IMR-90 (cell line): ENCODE measurements at regions not wholly inside any gene's neighbourhood (a gene's known extent, or its start where the extent isn't known, plus 50 kb on each side); places are given as distances from the start of the nearest gene placed in this dataset.

Experiments
- ATAC-seq: fragments of 200-7000 bp; cut with Tn5 transposase; 2 replicates; pipeline ENCODE4 v1.9.1; 2020; ENCODE audit warnings: low read depth, mild to moderate bottlenecking, moderate library complexity
- BruUV-seq: library from RNA; stranded (reverse); fragments of 400-500 nt; replicated peaks from 2 replicates; lab custom pipeline; 2021; lab: Mats Ljungman, UMichigan
- CTCF ChIA-PET: fragments of 300-600 bp; formaldehyde crosslinking; extraction: SDS; loops from one replicate; lab custom pipeline; 2021; ENCODE audit warnings: antibody characterized with exemption; lab: Yijun Ruan, JAX
- POLR2A ChIA-PET: fragments of 300-600 bp; sonication (Branson Sonifier 250); formaldehyde crosslinking; loops from one replicate; lab custom pipeline; 2022; ENCODE audit warnings: antibody characterized with exemption; ENCODE audit not compliant: unreplicated experiment; lab: Charles Lee
- DNase-seq: peaks from one replicate; pipeline ENCODE4 v3.0.0; 2013
- H2AFZ ChIP-seq: replicated peaks from 2 replicates; pipeline ENCODE3; 2013; ENCODE audit warnings: low read length, mild to moderate bottlenecking; ENCODE audit not compliant: poor library complexity
- H2AK5ac ChIP-seq: 2 replicates; pipeline ENCODE4 v1.6.1; 2013; ENCODE audit warnings: low read depth, low read length, inconsistent platforms
- H2AK9ac ChIP-seq: replicated peaks from 2 replicates; pipeline ENCODE3; 2013; ENCODE audit warnings: mild to moderate bottlenecking, low read depth, low read length, moderate library complexity; ENCODE audit not compliant: poor library complexity
- H2BK120ac ChIP-seq: 2 replicates; pipeline ENCODE4 v1.6.1; 2013; ENCODE audit warnings: low read depth, low read length, inconsistent platforms
- H2BK15ac ChIP-seq: 3 replicates; pipeline ENCODE4 v1.6.1; 2013; ENCODE audit warnings: low read depth, low read length, inconsistent platforms
- H2BK20ac ChIP-seq: 2 replicates; pipeline ENCODE4 v1.6.1; 2013; ENCODE audit warnings: low read depth, mild to moderate bottlenecking, inconsistent platforms, low read length, moderate library complexity
- H2BK5ac ChIP-seq: 2 replicates; pipeline ENCODE4 v1.6.1; 2013; ENCODE audit warnings: mild to moderate bottlenecking, low read depth, low read length, inconsistent platforms; ENCODE audit not compliant: poor library complexity, severe bottlenecking
- H3K14ac ChIP-seq: replicated peaks from 2 replicates; pipeline ENCODE4 v1.6.1; 2013; ENCODE audit warnings: low read depth, low read length, inconsistent platforms
- H3K18ac ChIP-seq: 2 replicates; pipeline ENCODE4 v1.6.1; 2013; ENCODE audit warnings: low read depth, low read length, control low read depth
- H3K23ac ChIP-seq: 2 replicates; pipeline ENCODE4 v1.6.1; 2013; ENCODE audit warnings: low read depth, low read length, inconsistent platforms
- H3K27ac ChIP-seq: 2 replicates; pipeline ENCODE4 v1.5.1; 2013; ENCODE audit warnings: mild to moderate bottlenecking, control low read depth, low read length; ENCODE audit not compliant: insufficient read depth
- H3K27me3 ChIP-seq: 2 replicates; pipeline ENCODE4 v1.6.1; 2013; ENCODE audit warnings: low read length; ENCODE audit not compliant: control insufficient read depth, insufficient read depth
- H3K36me3 ChIP-seq: 2 replicates; pipeline ENCODE4 v1.6.1; 2013; ENCODE audit warnings: low read length, mixed read lengths; ENCODE audit not compliant: control insufficient read depth, insufficient read depth
- H3K4ac ChIP-seq: 2 replicates; pipeline ENCODE4 v1.6.1; 2013; ENCODE audit warnings: low read depth, low read length, inconsistent platforms
- H3K4me1 ChIP-seq: 2 replicates; pipeline ENCODE4 v1.6.1; 2013; ENCODE audit warnings: low read length, mixed read lengths; ENCODE audit not compliant: control insufficient read depth, insufficient read depth
- H3K4me2 ChIP-seq: 2 replicates; pipeline ENCODE4 v1.6.1; 2013; ENCODE audit warnings: low read depth, mild to moderate bottlenecking, control low read depth, low read length, moderate library complexity
- H3K4me3 ChIP-seq: 2 replicates; pipeline ENCODE4 v1.5.1; 2013; ENCODE audit warnings: low read depth, mild to moderate bottlenecking, control low read depth, low read length, moderate library complexity; ENCODE audit not compliant: insufficient read depth
- H3K56ac ChIP-seq: 2 replicates; pipeline ENCODE4 v1.6.1; 2013; ENCODE audit warnings: low read length, inconsistent platforms; ENCODE audit not compliant: insufficient read depth; ENCODE audit errors: extremely low read depth
- H3K79me1 ChIP-seq, 2 experiments: 2 replicates each; pipeline ENCODE4 v1.6.1; 2013; ENCODE audit warnings: low read length in 2 of 2, inconsistent platforms in 1 of 2, low read depth in 1 of 2
- H3K9ac ChIP-seq: 2 replicates; pipeline ENCODE4 v1.6.1; 2013; ENCODE audit warnings: low read depth, low read length, control low read depth
- H3K9me1 ChIP-seq: 2 replicates; pipeline ENCODE4 v1.6.1; 2013; ENCODE audit warnings: low read length, inconsistent platforms; ENCODE audit not compliant: insufficient read depth
- H3K9me3 ChIP-seq: 2 replicates; pipeline ENCODE4 v1.6.1; 2013; ENCODE audit warnings: low read length; ENCODE audit not compliant: control insufficient read depth, insufficient read depth
- H4K20me1 ChIP-seq: 2 replicates; pipeline ENCODE4 v1.6.1; 2013; ENCODE audit warnings: low read length, inconsistent platforms; ENCODE audit not compliant: insufficient read depth
- H4K5ac ChIP-seq: 2 replicates; pipeline ENCODE4 v1.6.1; 2013; ENCODE audit warnings: mild to moderate bottlenecking, low read depth, low read length, control low read depth
- H4K8ac ChIP-seq, 2 experiments: 2 replicates each; pipeline ENCODE4 v1.6.1; 2013; ENCODE audit warnings: low read depth in 2 of 2, low read length in 2 of 2, control low read depth in 1 of 2, inconsistent platforms in 1 of 2
- H4K91ac ChIP-seq: 2 replicates; pipeline ENCODE4 v1.6.1; 2013; ENCODE audit warnings: low read depth, low read length, inconsistent platforms; ENCODE audit not compliant: insufficient read depth
- BHLHE40 ChIP-seq: fragments of 150-350 bp; IDR thresholded peaks from 2 replicates; pipeline ENCODE4 v1.6.1; 2016; ENCODE audit warnings: mild to moderate bottlenecking, low read depth, low read length
- FOS ChIP-seq: fragments of 150-350 bp; IDR thresholded peaks from 2 replicates; pipeline ENCODE4 v1.6.1; 2016; ENCODE audit warnings: low read depth, low read length
- MAFK ChIP-seq: IDR thresholded peaks from 2 replicates; pipeline ENCODE4 v1.6.1; 2012; ENCODE audit warnings: low read depth, low read length, improper control_type of control experiment
- MAZ ChIP-seq: IDR thresholded peaks from 2 replicates; pipeline ENCODE4 v1.6.1; 2012; ENCODE audit warnings: low read depth, mild to moderate bottlenecking, low read length, improper control_type of control experiment, moderate library complexity, borderline replicate concordance
- MXI1 ChIP-seq: IDR thresholded peaks from 2 replicates; pipeline ENCODE4 v1.6.1; 2012; ENCODE audit warnings: low read depth, mild to moderate bottlenecking, low read length, moderate library complexity, borderline replicate concordance
- NFE2L2 ChIP-seq: fragments of 150-350 bp; IDR thresholded peaks from 2 replicates; pipeline ENCODE4 v1.6.1; 2016; ENCODE audit warnings: low read depth, mild to moderate bottlenecking, low read length
- RCOR1 ChIP-seq: IDR thresholded peaks from 2 replicates; pipeline ENCODE4 v1.6.1; 2012; ENCODE audit warnings: mild to moderate bottlenecking, low read length, improper control_type of control experiment; ENCODE audit not compliant: insufficient replicate concordance
- WGBS, 2 experiments: methylation state at CpG; one replicate each; pipeline versions ENCODE4 v1.1.5 to v1.1.7; 2013; ENCODE audit warnings: missing lambda C conversion rate in 2 of 2; ENCODE audit not compliant: insufficient read length in 1 of 2; ENCODE audit errors: extremely low coverage in 2 of 2; 5-methylcytosine and 5-hydroxymethylcytosine counted together
- dilution Hi-C: fragments of 300-500 bp; cut with HindIII; formaldehyde crosslinking; loops from one replicate; pipeline ENCODE4 v1.14.3; 2018; ENCODE audit warnings: low sequenced_read_pairs; ENCODE audit not compliant: unreplicated experiment
- in situ Hi-C: fragments of 300-500 bp; cut with MboI; formaldehyde crosslinking; loops from 3 replicates; pipeline ENCODE4 v1.14.3; 2019; ENCODE audit warnings: low sequenced_read_pairs, inconsistent platforms, mixed read lengths
- intact Hi-C: fragments of 100-400 bp; cut with micrococcal nuclease; formaldehyde crosslinking; loops from 2 replicates; pipeline ENCODE4 v1.10.0; 2022

DNA sequence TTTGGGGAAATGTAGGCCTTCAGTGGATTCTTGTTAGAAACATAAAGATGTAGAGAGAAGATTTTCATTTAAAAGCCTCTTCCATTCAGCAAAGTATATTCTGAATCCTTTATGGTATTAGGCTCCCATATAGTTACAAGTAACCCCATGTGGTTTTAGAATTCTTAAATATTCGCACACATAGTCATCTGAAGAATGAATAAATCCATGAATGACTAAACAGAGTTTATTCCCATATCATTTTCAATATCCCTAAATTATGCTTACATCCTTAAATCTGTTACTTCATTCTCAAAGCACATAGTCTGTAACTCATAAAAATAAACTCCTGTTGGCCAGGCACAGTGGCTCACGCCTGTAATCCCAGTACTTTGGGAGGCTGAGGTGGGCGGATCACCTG lies 962.1 kb downstream of the KCNJ18 start:
- dilution Hi-C loops (no loop called here), intact Hi-C loops (no loop called here), in situ Hi-C loops (no loop called here)
- no peak overlapping the region for H3K9ac ChIP-seq
- no peak overlapping the region for H3K27ac ChIP-seq
- H3K4ac ChIP-seq, result no peak overlapping the region
- WGBS, 2 experiments, result no CpG with 5 or more reads among the region's 3 CpGs
- no peak overlapping the region for H2BK5ac ChIP-seq
- BruUV-seq, result no TSS peak
- no peak overlapping the region for H3K14ac ChIP-seq
- H4K5ac ChIP-seq, result no peak overlapping the region
- no peaks in the 10 kb centered on the region for H3K27me3 ChIP-seq
- no peaks in the 10 kb centered on the region for H3K4me1 ChIP-seq
- no peak for DNase-seq
- H2BK20ac ChIP-seq, result no peak overlapping the region
- H3K79me1 ChIP-seq, result no peaks in the 10 kb centered on the region
- H3K23ac ChIP-seq, result no peak overlapping the region
- no peak overlapping the region for H3K18ac ChIP-seq
- no peak overlapping the region for H2BK120ac ChIP-seq
- no peak overlapping the region for H2AK5ac ChIP-seq
- H2AFZ ChIP-seq, result no peak overlapping the region
- H4K91ac ChIP-seq, result no peak overlapping the region
- ChIA-PET POLR2A (no interaction called here), CTCF (no interaction called here)
- no peak overlapping the region for H4K8ac ChIP-seq
- no peak overlapping the region for H3K4me2 ChIP-seq
- no peak overlapping the region for H2BK15ac ChIP-seq
- H3K9me1 ChIP-seq, result no peaks in the 10 kb centered on the region
- no peak overlapping the region for H3K4me3 ChIP-seq
- H3K56ac ChIP-seq, result no peak overlapping the region
- H3K9me3 ChIP-seq, result no peaks in the 10 kb centered on the region; the same call in 1 of the 2 replicates
- no peaks in the 10 kb centered on the region for H4K20me1 ChIP-seq
- H2AK9ac ChIP-seq, result no peak overlapping the region
- TF ChIP-seq MAFK (no peak), MAZ (no peak), NFE2L2 (no peak), FOS (no peak), BHLHE40 (no peak), MXI1 (no peak), RCOR1 (no peak)
- no peaks in the 10 kb centered on the region for H3K36me3 ChIP-seq
- ATAC-seq, result no peak
